ENCODE measurements at regions not wholly inside any gene's neighbourhood (a gene's known extent, or its start where the extent isn't known, plus 50 kb on each side); places are given as distances from the start of the nearest gene placed in this dataset.
"Not testable (repeated sequence)": the region's sequence is repeated elsewhere in the genome, so short reads cannot be mapped to it uniquely, and the experiment has no call there.

GRCh38 chr9:88898039-88898720, 93.1 kb upstream of the S1PR3 start:
- in situ Hi-C loops (cut with HindIII; ENCODE audit: low sequenced_read_pairs), result loop anchor here (5.0 kb wide), 1 partner anchor 69 kb away; no protein-coding TSS in a partner anchor

GRCh38 chr9:88905506-88905905, 85.8 kb upstream of the S1PR3 start:
- in situ Hi-C loops (cut with HindIII; ENCODE audit: low sequenced_read_pairs), result no loop called here

GRCh38 chr9:88915916-88916315, 75.4 kb upstream of the S1PR3 start:
- in situ Hi-C loops (cut with HindIII; ENCODE audit: low sequenced_read_pairs), result no loop called here

GRCh38 chr9:88916894-88917293, 74.4 kb upstream of the S1PR3 start:
- in situ Hi-C loops (cut with HindIII; ENCODE audit: low sequenced_read_pairs), result no loop called here

- in situ Hi-C loops (cut with HindIII; ENCODE audit: low sequenced_read_pairs), result no loop called here
These were observed 73.9 kb upstream of the S1PR3 start for GRCh38 chr9:88917375-88917774.

GRCh38 chr9:88918537-88918936, 72.7 kb upstream of the S1PR3 start:
- in situ Hi-C loops (cut with HindIII; ENCODE audit: low sequenced_read_pairs), result not testable (repeated sequence)

- in situ Hi-C loops (cut with HindIII; ENCODE audit: low sequenced_read_pairs), result no loop called here
These were observed 70.6 kb upstream of the S1PR3 start for GRCh38 chr9:88920645-88921044.

- in situ Hi-C loops (cut with HindIII; ENCODE audit: low sequenced_read_pairs), result no loop called here
These were observed 69.2 kb upstream of the S1PR3 start for GRCh38 chr9:88922091-88922490.

- in situ Hi-C loops (cut with HindIII; ENCODE audit: low sequenced_read_pairs), result no loop called here
These were observed 68.2 kb upstream of the S1PR3 start for GRCh38 chr9:88923092-88923491.

GRCh38 chr9:88923653-88924288, 67.5 kb upstream of the S1PR3 start:
- in situ Hi-C loops (cut with HindIII; ENCODE audit: low sequenced_read_pairs), result no loop called here

GRCh38 chr9:88925481-88925880, 65.8 kb upstream of the S1PR3 start:
- in situ Hi-C loops (cut with HindIII; ENCODE audit: low sequenced_read_pairs), result no loop called here

- in situ Hi-C loops (cut with HindIII; ENCODE audit: low sequenced_read_pairs), result no loop called here
These were observed 64.3 kb upstream of the S1PR3 start for GRCh38 chr9:88926781-88927505.

- in situ Hi-C loops (cut with HindIII; ENCODE audit: low sequenced_read_pairs), result no loop called here
These were observed 63.8 kb upstream of the S1PR3 start for GRCh38 chr9:88927510-88927909.

GRCh38 chr9:88930716-88931115, 60.6 kb upstream of the S1PR3 start:
- in situ Hi-C loops (cut with HindIII; ENCODE audit: low sequenced_read_pairs), result no loop called here

GRCh38 chr9:88932766-88933165, 58.5 kb upstream of the S1PR3 start:
- in situ Hi-C loops (cut with HindIII; ENCODE audit: low sequenced_read_pairs), result no loop called here

GRCh38 chr9:88933607-88934379, 57.5 kb upstream of the S1PR3 start:
- in situ Hi-C loops (cut with HindIII; ENCODE audit: low sequenced_read_pairs), result no loop called here

- in situ Hi-C loops (cut with HindIII; ENCODE audit: low sequenced_read_pairs), result no loop called here
These were observed 56.3 kb upstream of the S1PR3 start for GRCh38 chr9:88934876-88935535.

GRCh38 chr9:88936132-88936531, 55.1 kb upstream of the S1PR3 start:
- in situ Hi-C loops (cut with HindIII; ENCODE audit: low sequenced_read_pairs), result no loop called here

GRCh38 chr9:88936668-88937067, 54.6 kb upstream of the S1PR3 start:
- in situ Hi-C loops (cut with HindIII; ENCODE audit: low sequenced_read_pairs), result no loop called here

GRCh38 chr9:88937248-88937647, 54.0 kb upstream of the S1PR3 start:
- in situ Hi-C loops (cut with HindIII; ENCODE audit: low sequenced_read_pairs), result no loop called here

GRCh38 chr9:88938189-88938588, 53.1 kb upstream of the S1PR3 start:
- in situ Hi-C loops (cut with HindIII; ENCODE audit: low sequenced_read_pairs), result no loop called here
